H4 (cell line): ENCODE measurements at regions not wholly inside any gene's neighbourhood (a gene's known extent, or its start where the extent isn't known, plus 50 kb on each side); places are given as distances from the start of the nearest gene placed in this dataset.
A peak's percentile ranks its signal among the peaks of the same experiment; 100 is the strongest.

Experiments
- DNase-seq: peaks from one replicate; pipeline ENCODE4 v3.0.0-alpha.2; 2015; ENCODE audit warnings: low spot score

GRCh38 chr5:162324328-162324727, 256.8 kb downstream of the GABRG2 start:
- no peak for DNase-seq

GRCh38 chr5:162325143-162325727, 257.7 kb downstream of the GABRG2 start:
- DNase-seq: no peak

- peak; percentile 11 for DNase-seq
Measured at GRCh38 chr5:162334944-162335343, 267.4 kb downstream of the GABRG2 start.

- DNase-seq: no peak
Measured at GRCh38 chr5:162360373-162360931, 292.9 kb downstream of the GABRG2 start.

- no peak for DNase-seq
Measured at GRCh38 chr5:162372256-162372655, 304.7 kb downstream of the GABRG2 start.

- no peak for DNase-seq
Measured at GRCh38 chr5:162377895-162378294, 310.3 kb downstream of the GABRG2 start.

GRCh38 chr5:162382839-162383238, 315.3 kb downstream of the GABRG2 start:
- DNase-seq: no peak

- DNase-seq: no peak
Measured at GRCh38 chr5:162384225-162384624, 316.7 kb downstream of the GABRG2 start.

- no peak for DNase-seq
Measured at GRCh38 chr5:162391833-162392232, 324.3 kb downstream of the GABRG2 start.

- DNase-seq: no peak
Measured at GRCh38 chr5:162392336-162392735, 324.8 kb downstream of the GABRG2 start.

GRCh38 chr5:162393534-162393933, 326.0 kb downstream of the GABRG2 start:
- DNase-seq: no peak

GRCh38 chr5:162407614-162408013, 340.0 kb downstream of the GABRG2 start:
- no peak for DNase-seq

GRCh38 chr5:162410365-162410764, 342.8 kb downstream of the GABRG2 start:
- no peak for DNase-seq

- DNase-seq: no peak
Measured at GRCh38 chr5:162429142-162429541, 361.6 kb downstream of the GABRG2 start.

GRCh38 chr5:162434281-162434680, 366.7 kb downstream of the GABRG2 start:
- DNase-seq: no peak

GRCh38 chr5:162436055-162436454, 368.5 kb downstream of the GABRG2 start:
- DNase-seq: no peak

GRCh38 chr5:162444129-162444762, 376.7 kb downstream of the GABRG2 start:
- no peak for DNase-seq

GRCh38 chr5:162456086-162456485, 388.5 kb downstream of the GABRG2 start:
- DNase-seq: no peak

- no peak for DNase-seq
Measured at GRCh38 chr5:162466011-162466410, 398.4 kb downstream of the GABRG2 start.

- no peak for DNase-seq
Measured at GRCh38 chr5:162473041-162473714, 405.6 kb downstream of the GABRG2 start.

- DNase-seq: no peak
Measured at GRCh38 chr5:162474239-162474638, 406.7 kb downstream of the GABRG2 start.

GRCh38 chr5:162484095-162484494, 416.5 kb downstream of the GABRG2 start:
- DNase-seq: no peak

GRCh38 chr5:162484986-162485385, 417.4 kb downstream of the GABRG2 start:
- DNase-seq: no peak
